ENCODE measurements at regions not wholly inside any gene's neighbourhood (a gene's known extent, or its start where the extent isn't known, plus 50 kb on each side); places are given as distances from the start of the nearest gene placed in this dataset.

GRCh38 chr6:137782166-137783039 is 84.7 kb upstream of the TNFAIP3 start:
- DNase-seq: no peak

GRCh38 chr6:137783710-137784109 is 83.3 kb upstream of the TNFAIP3 start:
- no peak for DNase-seq

- no peak for DNase-seq
These were observed 82.5 kb upstream of the TNFAIP3 start for GRCh38 chr6:137784583-137784982.

GRCh38 chr6:137787016-137787415 is 80.0 kb upstream of the TNFAIP3 start:
- DNase-seq: no peak

- no peak for DNase-seq
These were observed 78.8 kb upstream of the TNFAIP3 start for GRCh38 chr6:137788248-137788647.

- no peak for DNase-seq
These were observed 75.5 kb upstream of the TNFAIP3 start for GRCh38 chr6:137791281-137792159.

- DNase-seq: no peak
These were observed 74.7 kb upstream of the TNFAIP3 start for GRCh38 chr6:137792160-137793033.

- no peak for DNase-seq
These were observed 73.1 kb upstream of the TNFAIP3 start for GRCh38 chr6:137793805-137794515.

- no peak for DNase-seq
These were observed 72.4 kb upstream of the TNFAIP3 start for GRCh38 chr6:137794516-137795201.

- DNase-seq: no peak
These were observed 71.6 kb upstream of the TNFAIP3 start for GRCh38 chr6:137795501-137795900.

GRCh38 chr6:137798261-137798660 is 68.8 kb upstream of the TNFAIP3 start:
- no peak for DNase-seq

- DNase-seq: no peak
These were observed 68.2 kb upstream of the TNFAIP3 start for GRCh38 chr6:137798846-137799245.

GRCh38 chr6:137799950-137800568 is 67.0 kb upstream of the TNFAIP3 start:
- DNase-seq: no peak

- no peak for DNase-seq
These were observed 66.3 kb upstream of the TNFAIP3 start for GRCh38 chr6:137800762-137801161.

- no peak for DNase-seq
These were observed 65.5 kb upstream of the TNFAIP3 start for GRCh38 chr6:137801352-137802114.

GRCh38 chr6:137802408-137803182 is 64.5 kb upstream of the TNFAIP3 start:
- no peak for DNase-seq

GRCh38 chr6:137804637-137805036 is 62.4 kb upstream of the TNFAIP3 start:
- DNase-seq: no peak

- DNase-seq: no peak
These were observed 61.4 kb upstream of the TNFAIP3 start for GRCh38 chr6:137805622-137806021.

All from right kidney (tissue), 1 donor.